HEK293T (cell line): ENCODE measurements at regions not wholly inside any gene's neighbourhood (a gene's known extent, or its start where the extent isn't known, plus 50 kb on each side); places are given as distances from the start of the nearest gene placed in this dataset.

Experiments used
- BHLHE40 ChIP-seq: fragments of 450-650 bp; IDR thresholded peaks from 2 replicates; pipeline ENCODE4 v1.6.1; 2016; ENCODE audit warnings: mild to moderate bottlenecking, moderate library complexity, borderline replicate concordance
- CTBP1 ChIP-seq: fragments of 450-650 bp; IDR thresholded peaks from 2 replicates; pipeline ENCODE4 v1.6.1; 2016; ENCODE audit warnings: borderline replicate concordance
- FOXA1 ChIP-seq: fragments of 450-650 bp; IDR thresholded peaks from 2 replicates; pipeline ENCODE4 v1.6.1; 2016; ENCODE audit warnings: mild to moderate bottlenecking

DNA sequence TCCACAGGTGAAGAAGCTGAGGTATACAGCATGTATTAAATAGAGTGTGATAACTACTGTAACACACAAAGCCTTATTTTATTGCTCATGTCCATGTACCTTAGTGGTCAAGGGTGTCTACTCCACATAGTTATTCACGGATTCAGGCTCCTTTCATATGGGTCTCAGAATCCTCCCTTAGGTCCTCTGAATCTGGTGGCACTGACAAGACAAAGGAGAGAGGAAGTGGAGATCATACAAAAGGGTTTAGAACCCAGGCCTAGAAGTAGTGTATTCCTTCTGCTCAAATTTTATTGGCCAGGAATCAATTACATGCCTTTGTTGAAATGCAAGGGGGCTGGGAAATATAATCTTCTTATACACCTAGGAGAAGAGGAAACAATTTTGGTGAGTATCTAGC is 164.6 kb downstream of the PTEN start:
- TF ChIP-seq FOXA1: no peak
- TF ChIP-seq CTBP1: no peak
- TF ChIP-seq BHLHE40: no peak
